Progenitor cell of endocrine pancreas (in vitro differentiated cells): ENCODE measurements at regions not wholly inside any gene's neighbourhood (a gene's known extent, or its start where the extent isn't known, plus 50 kb on each side); places are given as distances from the start of the nearest gene placed in this dataset.

Source experiments
- DNase-seq: peaks from one replicate; pipeline ENCODE4 v3.0.0; 2021; ENCODE audit warnings: low spot score; ENCODE audit not compliant: unreplicated experiment
- H3K27ac Mint-ChIP-seq: 2 replicates; pipeline ENCODE4 v1.8.0; 2021; ENCODE audit warnings: mild to moderate bottlenecking, moderate library complexity, mixed read lengths
- H3K27me3 Mint-ChIP-seq: 2 replicates; pipeline ENCODE4 v1.8.0; 2021; ENCODE audit warnings: mixed read lengths
- H3K36me3 Mint-ChIP-seq: 2 replicates; pipeline ENCODE4 v1.8.0; 2022; ENCODE audit warnings: mixed read lengths; ENCODE audit not compliant: insufficient read depth
- H3K4me1 Mint-ChIP-seq: 2 replicates; pipeline ENCODE4 v1.8.0; 2021; ENCODE audit warnings: low read depth, mixed read lengths
- H3K4me3 Mint-ChIP-seq: 2 replicates; pipeline ENCODE4 v1.8.0; 2021; ENCODE audit warnings: low read depth, mild to moderate bottlenecking, moderate library complexity, mixed read lengths
- H3K9me3 Mint-ChIP-seq: 2 replicates; pipeline ENCODE4 v1.8.0; 2021; ENCODE audit warnings: low read depth, mixed read lengths
- CTCF ChIP-seq: fragments of 200-600 bp; sonication (generic); IDR thresholded peaks from one replicate; pipeline ENCODE4 v1.5.0; 2021; ENCODE audit warnings: antibody characterized with exemption, mild to moderate bottlenecking; ENCODE audit not compliant: unreplicated experiment

DNA sequence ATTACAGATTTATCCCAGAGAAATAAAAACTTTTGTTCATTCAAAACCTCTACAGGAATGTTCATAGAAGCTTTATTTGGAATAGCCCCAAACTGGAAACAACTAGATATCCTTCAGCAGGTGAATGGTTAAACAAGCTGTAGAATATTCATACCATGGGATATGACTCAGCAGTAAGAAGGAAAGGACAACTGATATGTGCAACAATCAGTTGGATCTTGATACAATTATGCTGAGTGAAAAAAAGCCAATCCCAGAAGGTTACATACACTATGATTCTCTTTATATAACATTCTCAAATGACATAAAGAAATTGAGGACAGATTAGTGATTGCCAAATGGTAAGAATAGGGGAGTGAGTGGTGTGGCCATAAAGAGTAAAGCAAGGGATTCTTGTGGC lies 376.7 kb downstream of the S1PR1 start:
- no peak for DNase-seq
- H3K4me3 Mint-ChIP-seq = no peak overlapping the region
- no peak for TF ChIP-seq CTCF
- no peaks in the 10 kb centered on the region for H3K4me1 Mint-ChIP-seq
- no peaks in the 10 kb centered on the region for H3K36me3 Mint-ChIP-seq
- peaks cover 18% of the 10 kb centered on the region for H3K9me3 Mint-ChIP-seq
- no peak overlapping the region for H3K27ac Mint-ChIP-seq
- no peaks in the 10 kb centered on the region for H3K27me3 Mint-ChIP-seq

- H3K4me1 Mint-ChIP-seq = no peaks in the 10 kb centered on the region
- no peaks in the 10 kb centered on the region for H3K27me3 Mint-ChIP-seq
- no peak for TF ChIP-seq CTCF
- H3K27ac Mint-ChIP-seq = no peak overlapping the region
- H3K36me3 Mint-ChIP-seq = no peaks in the 10 kb centered on the region
- no peak for DNase-seq
- no peak overlapping the region for H3K4me3 Mint-ChIP-seq
- no peaks in the 10 kb centered on the region for H3K9me3 Mint-ChIP-seq
Measured at GRCh38 chr1:101618900-101619299, 377.8 kb downstream of the OLFM3 start.

DNA sequence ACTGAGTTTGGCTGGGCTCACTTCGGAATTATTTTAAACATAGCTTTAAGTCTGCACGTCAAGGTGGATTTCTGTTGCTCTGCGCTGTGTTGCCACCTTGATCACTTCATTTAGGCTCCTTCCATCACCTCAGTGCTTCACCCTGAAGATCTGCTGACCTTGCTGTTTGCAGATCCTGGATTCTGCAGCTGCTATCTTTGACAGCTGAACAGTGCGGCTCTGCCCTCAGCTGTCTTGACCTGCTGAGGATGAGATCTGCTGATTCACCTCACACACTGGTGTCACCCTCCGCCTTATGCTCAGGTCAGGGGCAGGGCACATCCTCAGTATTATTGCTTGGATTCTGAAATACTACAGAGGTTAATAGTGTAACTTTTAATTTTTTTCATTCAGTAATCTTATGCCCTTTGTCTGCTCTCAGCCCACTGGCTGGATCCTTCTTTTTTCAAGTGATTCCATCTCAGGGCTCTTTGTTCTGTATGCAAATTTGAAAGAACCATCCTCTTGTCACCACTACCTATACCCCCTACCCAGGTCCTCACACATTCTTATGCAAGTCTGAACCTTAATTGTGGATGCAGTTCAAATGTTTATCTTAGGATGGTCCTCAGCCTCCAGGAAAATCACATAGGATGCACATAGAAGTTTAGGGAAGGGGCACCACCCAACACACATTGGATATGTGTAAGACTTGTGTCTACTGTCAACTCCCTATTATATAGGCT lies 364.0 kb downstream of the OLFM3 start:
- H3K27ac Mint-ChIP-seq = no peak overlapping the region
- H3K4me1 Mint-ChIP-seq = no peaks in the 10 kb centered on the region
- H3K27me3 Mint-ChIP-seq = no peaks in the 10 kb centered on the region
- H3K4me3 Mint-ChIP-seq = no peak overlapping the region
- no peak for DNase-seq
- no peaks in the 10 kb centered on the region for H3K36me3 Mint-ChIP-seq
- no peak for TF ChIP-seq CTCF
- no peaks in the 10 kb centered on the region for H3K9me3 Mint-ChIP-seq

- H3K27me3 Mint-ChIP-seq = no peaks in the 10 kb centered on the region
- no peaks in the 10 kb centered on the region for H3K4me1 Mint-ChIP-seq
- no peaks in the 10 kb centered on the region for H3K9me3 Mint-ChIP-seq
- no peak for DNase-seq
- no peak for TF ChIP-seq CTCF
- no peak overlapping the region for H3K27ac Mint-ChIP-seq
- H3K4me3 Mint-ChIP-seq = no peak overlapping the region
- no peaks in the 10 kb centered on the region for H3K36me3 Mint-ChIP-seq
Measured at GRCh38 chr1:101645810-101646209, 350.9 kb downstream of the OLFM3 start.

DNA sequence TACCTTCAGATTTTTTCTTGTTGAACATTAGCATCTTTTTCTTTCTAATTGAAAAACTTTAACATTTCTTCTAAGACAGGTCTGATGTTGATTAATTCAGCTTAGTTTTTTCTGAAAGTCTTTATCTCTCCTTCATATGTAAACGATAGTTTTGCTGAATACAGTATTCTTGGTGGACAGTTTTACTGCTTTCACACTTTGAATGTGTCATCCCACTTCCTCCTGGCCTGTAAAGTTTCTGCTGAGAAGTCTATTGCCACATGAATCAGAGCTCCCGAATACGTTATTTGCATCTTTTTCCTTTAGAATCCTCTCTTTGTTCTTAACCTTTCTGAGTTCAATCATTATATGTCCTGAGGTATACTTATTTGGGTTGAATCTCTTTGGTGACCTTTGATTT lies 344.2 kb downstream of the OLFM3 start:
- no peak for DNase-seq
- Mint-ChIP-seq H3K27ac (no peak overlapping the region), H3K36me3 (peaks cover 1% of the 10 kb centered on the region), H3K4me3 (no peak overlapping the region), H3K4me1 (peaks cover 2% of the 10 kb centered on the region), H3K27me3 (no peaks in the 10 kb centered on the region), H3K9me3 (peaks cover 15% of the 10 kb centered on the region)
- TF ChIP-seq CTCF = no peak
